Breast epithelium (tissue), 3 donors: ENCODE measurements at regions not wholly inside any gene's neighbourhood (a gene's known extent, or its start where the extent isn't known, plus 50 kb on each side); places are given as distances from the start of the nearest gene placed in this dataset.

Source experiments
- POLR2A ChIP-seq: fragments of 450-650 bp; IDR thresholded peaks from one replicate; pipeline ENCODE4 v1.6.1; 2016; ENCODE audit warnings: antibody characterized with exemption, mild to moderate bottlenecking, moderate library complexity
- POLR2AphosphoS5 ChIP-seq, 3 donors: sonication (generic); formaldehyde crosslinking; IDR thresholded peaks; one replicate each; pipeline ENCODE4 v1.6.1; 2017; ENCODE audit warnings: antibody characterized with exemption in 3 of 3
- TF ChIP-seq, protein P1 (sequence below), 3 donors: fragments of 450-650 bp; IDR thresholded peaks; one replicate each; pipeline ENCODE4 v1.5.1; 2016 to 2017; ENCODE audit warnings: antibody characterized with exemption in 3 of 3, mild to moderate bottlenecking in 3 of 3, moderate library complexity in 3 of 3

DNA sequence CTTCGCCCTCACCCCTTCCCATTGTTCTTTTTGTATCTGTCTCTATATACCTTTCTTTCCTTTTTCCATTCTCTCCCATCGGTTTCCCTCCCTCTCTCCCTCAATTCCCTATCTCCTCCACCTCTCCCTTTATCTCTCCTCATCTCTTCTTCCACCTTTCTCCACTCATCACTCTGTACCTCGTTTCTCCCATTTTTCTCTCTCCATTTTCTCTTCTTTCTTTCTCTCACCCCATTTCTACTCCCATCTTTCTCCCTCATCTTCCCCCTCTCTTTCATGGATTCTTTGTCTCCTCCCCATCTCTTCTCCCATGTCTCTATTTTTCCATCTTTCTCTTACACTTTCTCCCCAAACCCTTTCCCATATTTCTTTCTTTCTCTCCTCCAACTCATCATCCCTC lies 385.9 kb upstream of the CLINT1 start:
- TF ChIP-seq, protein P1, sequence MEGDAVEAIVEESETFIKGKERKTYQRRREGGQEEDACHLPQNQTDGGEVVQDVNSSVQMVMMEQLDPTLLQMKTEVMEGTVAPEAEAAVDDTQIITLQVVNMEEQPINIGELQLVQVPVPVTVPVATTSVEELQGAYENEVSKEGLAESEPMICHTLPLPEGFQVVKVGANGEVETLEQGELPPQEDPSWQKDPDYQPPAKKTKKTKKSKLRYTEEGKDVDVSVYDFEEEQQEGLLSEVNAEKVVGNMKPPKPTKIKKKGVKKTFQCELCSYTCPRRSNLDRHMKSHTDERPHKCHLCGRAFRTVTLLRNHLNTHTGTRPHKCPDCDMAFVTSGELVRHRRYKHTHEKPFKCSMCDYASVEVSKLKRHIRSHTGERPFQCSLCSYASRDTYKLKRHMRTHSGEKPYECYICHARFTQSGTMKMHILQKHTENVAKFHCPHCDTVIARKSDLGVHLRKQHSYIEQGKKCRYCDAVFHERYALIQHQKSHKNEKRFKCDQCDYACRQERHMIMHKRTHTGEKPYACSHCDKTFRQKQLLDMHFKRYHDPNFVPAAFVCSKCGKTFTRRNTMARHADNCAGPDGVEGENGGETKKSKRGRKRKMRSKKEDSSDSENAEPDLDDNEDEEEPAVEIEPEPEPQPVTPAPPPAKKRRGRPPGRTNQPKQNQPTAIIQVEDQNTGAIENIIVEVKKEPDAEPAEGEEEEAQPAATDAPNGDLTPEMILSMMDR (IDR thresholded peaks at IDR 0.05) = no peak
- no peak for TF ChIP-seq POLR2A
- no peak for TF ChIP-seq POLR2AphosphoS5 (IDR thresholded peaks at IDR 0.05)
